Renal cortical epithelial cell (primary cell): ENCODE measurements at regions not wholly inside any gene's neighbourhood (a gene's known extent, or its start where the extent isn't known, plus 50 kb on each side); places are given as distances from the start of the nearest gene placed in this dataset.

Experiments used
- DNase-seq: peaks from one replicate; pipeline ENCODE4 v3.0.0-alpha.2; 2011; ENCODE audit warnings: low read depth

- DNase-seq = no peak
Measured at GRCh38 chr12:125424909-125425308, 359.7 kb downstream of the AACS start.

- no peak for DNase-seq
Measured at GRCh38 chr12:125431516-125431915, 366.3 kb downstream of the AACS start.

- DNase-seq = no peak
Measured at GRCh38 chr12:125434131-125434530, 368.9 kb downstream of the AACS start.

GRCh38 chr12:125434936-125435443 lies 369.8 kb downstream of the AACS start:
- no peak for DNase-seq

- DNase-seq = no peak
Measured at GRCh38 chr12:125435871-125436270, 370.6 kb downstream of the AACS start.

GRCh38 chr12:125436686-125437085 lies 371.5 kb downstream of the AACS start:
- DNase-seq = no peak

GRCh38 chr12:125440399-125440798 lies 375.2 kb downstream of the AACS start:
- no peak for DNase-seq

GRCh38 chr12:125443341-125443740 lies 378.1 kb downstream of the AACS start:
- DNase-seq = no peak

GRCh38 chr12:125451408-125451807 lies 386.2 kb downstream of the AACS start:
- DNase-seq = no peak

- DNase-seq = no peak
Measured at GRCh38 chr12:125453751-125454150, 388.5 kb downstream of the AACS start.

- no peak for DNase-seq
Measured at GRCh38 chr12:125454291-125454690, 389.1 kb downstream of the AACS start.

- DNase-seq = no peak
Measured at GRCh38 chr12:125454786-125455480, 389.7 kb downstream of the AACS start.

GRCh38 chr12:125455556-125455955 lies 390.3 kb downstream of the AACS start:
- DNase-seq = no peak

- DNase-seq = no peak
Measured at GRCh38 chr12:125458552-125459268, 393.5 kb downstream of the AACS start.

- no peak for DNase-seq
Measured at GRCh38 chr12:125461831-125462230, 396.6 kb downstream of the AACS start.

GRCh38 chr12:125463386-125463785 lies 398.2 kb downstream of the AACS start:
- no peak for DNase-seq

- DNase-seq = no peak
Measured at GRCh38 chr12:125467363-125467762, 402.1 kb downstream of the AACS start.

GRCh38 chr12:125469683-125470082 lies 404.4 kb downstream of the AACS start:
- DNase-seq = no peak

- no peak for DNase-seq
Measured at GRCh38 chr12:125470838-125471783, 405.9 kb downstream of the AACS start.

- no peak for DNase-seq
Measured at GRCh38 chr12:125473501-125473900, 408.3 kb downstream of the AACS start.

- DNase-seq = no peak
Measured at GRCh38 chr12:125487336-125487735, 422.1 kb downstream of the AACS start.

GRCh38 chr12:125491553-125491952 lies 426.3 kb downstream of the AACS start:
- no peak for DNase-seq
